ENCODE measurements at regions not wholly inside any gene's neighbourhood (a gene's known extent, or its start where the extent isn't known, plus 50 kb on each side); places are given as distances from the start of the nearest gene placed in this dataset.
A peak's percentile ranks its signal among the peaks of the same experiment; 100 is the strongest.

- ChIA-PET CTCF (no interaction called here), POLR2A (ENCODE audit: unreplicated experiment) (no interaction called here)
- no peaks in the 10 kb centered on the region for H3F3A ChIP-seq (ENCODE audit: low read length, unreplicated experiment)
- TF ChIP-seq EZH2 (IDR thresholded peaks at IDR 0.05; ENCODE audit: low read length, unreplicated experiment) (no peak), EZH2phosphoT487 (IDR thresholded peaks at IDR 0.05; ENCODE audit: borderline replicate concordance, low read length) (no peak)
- TF ChIP-seq, protein P1, sequence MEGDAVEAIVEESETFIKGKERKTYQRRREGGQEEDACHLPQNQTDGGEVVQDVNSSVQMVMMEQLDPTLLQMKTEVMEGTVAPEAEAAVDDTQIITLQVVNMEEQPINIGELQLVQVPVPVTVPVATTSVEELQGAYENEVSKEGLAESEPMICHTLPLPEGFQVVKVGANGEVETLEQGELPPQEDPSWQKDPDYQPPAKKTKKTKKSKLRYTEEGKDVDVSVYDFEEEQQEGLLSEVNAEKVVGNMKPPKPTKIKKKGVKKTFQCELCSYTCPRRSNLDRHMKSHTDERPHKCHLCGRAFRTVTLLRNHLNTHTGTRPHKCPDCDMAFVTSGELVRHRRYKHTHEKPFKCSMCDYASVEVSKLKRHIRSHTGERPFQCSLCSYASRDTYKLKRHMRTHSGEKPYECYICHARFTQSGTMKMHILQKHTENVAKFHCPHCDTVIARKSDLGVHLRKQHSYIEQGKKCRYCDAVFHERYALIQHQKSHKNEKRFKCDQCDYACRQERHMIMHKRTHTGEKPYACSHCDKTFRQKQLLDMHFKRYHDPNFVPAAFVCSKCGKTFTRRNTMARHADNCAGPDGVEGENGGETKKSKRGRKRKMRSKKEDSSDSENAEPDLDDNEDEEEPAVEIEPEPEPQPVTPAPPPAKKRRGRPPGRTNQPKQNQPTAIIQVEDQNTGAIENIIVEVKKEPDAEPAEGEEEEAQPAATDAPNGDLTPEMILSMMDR (conservative IDR thresholded peaks at IDR 0.05; ENCODE audit: low read depth, low read length) = no peak
- no peak overlapping the region for H3K9ac ChIP-seq (ENCODE audit: low read length)
- H4K20me1 ChIP-seq (ENCODE audit: low read length) = no peaks in the 10 kb centered on the region
- intact Hi-C loops (cut with micrococcal nuclease) = no loop called here
- no peak for DNase-seq
- no TSS peak for BruUV-seq (replicated peaks)
- H3K79me2 ChIP-seq (ENCODE audit: low read length) = no peaks in the 10 kb centered on the region
- 0 out of 2 replicates have a peak, but pooled peaks cover 14% of the 10 kb centered on the region for H3K9me3 ChIP-seq (ENCODE audit: low read length)
- H2AFZ ChIP-seq (ENCODE audit: low read length) = no peak overlapping the region
- no peaks in the 10 kb centered on the region for H3K9me2 ChIP-seq (replicated peaks; ENCODE audit: low read length)
- no peaks in the 10 kb centered on the region for H3K4me1 ChIP-seq (ENCODE audit: insufficient read depth, low read length)
- no peak overlapping the region for H3K4me3 ChIP-seq (ENCODE audit: low read length)
- H3K4me2 ChIP-seq (ENCODE audit: low read length) = no peak overlapping the region
- no peak overlapping the region for H3K27ac ChIP-seq (ENCODE audit: low read length)
- H3K27me3 ChIP-seq (ENCODE audit: low read length) = 0 out of 2 replicates have a peak, but pooled peaks cover 5% of the 10 kb centered on the region
- H3K36me3 ChIP-seq (ENCODE audit: low read depth, low read length) = no peaks in the 10 kb centered on the region
- no peak for ATAC-seq
Measured at GRCh38 chr2:56674084-56674483, 490.3 kb downstream of the CCDC85A start.

DNA sequence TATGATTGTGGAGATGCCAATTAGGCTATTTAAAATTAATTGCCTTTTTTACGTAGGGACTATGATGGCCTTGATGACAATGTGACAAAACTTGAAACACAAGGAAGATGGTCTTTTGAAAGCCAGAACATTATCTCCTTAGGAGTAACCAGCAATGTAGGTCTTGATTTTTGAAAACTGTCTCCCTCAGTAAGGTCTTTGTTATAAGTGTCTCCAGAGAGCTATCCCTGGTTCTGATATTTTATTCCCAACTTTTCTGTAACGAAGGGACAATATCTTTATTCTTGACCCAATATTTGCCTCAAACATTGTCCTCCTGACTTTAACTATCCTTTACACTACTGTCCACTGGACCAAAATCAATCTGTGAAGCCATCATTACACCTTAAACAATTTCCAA is 493.2 kb downstream of the CCDC85A start:
- no peaks in the 10 kb centered on the region for H3K36me3 ChIP-seq (ENCODE audit: low read depth, low read length)
- intact Hi-C loops (cut with micrococcal nuclease) = no loop called here
- H3K4me2 ChIP-seq (ENCODE audit: low read length) = no peak overlapping the region
- POLR2A ChIA-PET (ENCODE audit: unreplicated experiment) = no interaction called here
- no peak overlapping the region for H3K4me3 ChIP-seq (ENCODE audit: low read length)
- TF ChIP-seq EZH2 (IDR thresholded peaks at IDR 0.05; ENCODE audit: low read length, unreplicated experiment) (no peak), EZH2phosphoT487 (IDR thresholded peaks at IDR 0.05; ENCODE audit: borderline replicate concordance, low read length) (no peak)
- TF ChIP-seq, protein P1 (conservative IDR thresholded peaks at IDR 0.05; ENCODE audit: low read depth, low read length) = no peak
- no peak overlapping the region for H3K9ac ChIP-seq (ENCODE audit: low read length)
- no peak overlapping the region for H3K27ac ChIP-seq (ENCODE audit: low read length)
- H3K27me3 ChIP-seq (ENCODE audit: low read length) = no peaks in the 10 kb centered on the region
- BruUV-seq (replicated peaks) = no TSS peak
- no peaks in the 10 kb centered on the region for H4K20me1 ChIP-seq (ENCODE audit: low read length)
- H2AFZ ChIP-seq (ENCODE audit: low read length) = no peak overlapping the region
- peaks cover 22% of the 10 kb centered on the region for H3K4me1 ChIP-seq (ENCODE audit: insufficient read depth, low read length)
- DNase-seq = no peak
- CTCF ChIA-PET = no interaction called here
- H3K9me2 ChIP-seq (replicated peaks; ENCODE audit: low read length) = no peaks in the 10 kb centered on the region
- 0 out of 2 replicates have a peak, but pooled peaks cover 11% of the 10 kb centered on the region for H3K9me3 ChIP-seq (ENCODE audit: low read length)
- no peaks in the 10 kb centered on the region for H3K79me2 ChIP-seq (ENCODE audit: low read length)
- ATAC-seq = no peak
- no peaks in the 10 kb centered on the region for H3F3A ChIP-seq (ENCODE audit: low read length, unreplicated experiment)

DNA sequence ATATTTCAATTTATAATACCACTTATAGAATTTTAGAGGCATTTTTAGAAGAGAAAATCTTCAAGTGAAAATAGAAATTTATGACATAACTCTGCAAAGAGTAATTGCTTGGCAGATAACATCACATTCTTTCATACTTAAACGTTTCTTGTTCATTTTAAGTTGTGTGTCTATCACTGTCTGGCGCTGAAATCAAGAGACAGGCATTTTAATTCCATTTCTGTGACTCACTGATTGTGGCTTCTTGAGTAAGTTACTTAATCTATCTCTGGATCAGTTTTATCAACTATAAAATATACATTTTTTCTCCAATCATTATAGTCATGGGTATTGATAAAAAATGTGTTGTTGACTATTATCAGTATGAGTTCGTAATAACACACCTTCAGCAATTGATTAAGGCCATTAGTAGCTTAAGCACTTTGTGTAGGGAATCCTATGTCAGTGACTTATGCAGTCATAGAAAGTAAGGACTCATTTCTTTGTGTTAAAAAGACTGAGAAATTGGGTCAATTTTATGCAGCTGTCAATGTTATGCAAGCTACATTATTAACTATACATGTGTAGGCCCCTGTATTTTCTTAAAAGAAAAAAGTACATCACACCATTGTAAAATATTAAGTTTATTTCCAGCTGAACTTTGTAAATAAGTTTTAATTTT is 497.3 kb downstream of the CCDC85A start:
- H3K4me1 ChIP-seq (ENCODE audit: insufficient read depth, low read length) = peaks cover 23% of the 10 kb centered on the region
- H3K36me3 ChIP-seq (ENCODE audit: low read depth, low read length) = no peaks in the 10 kb centered on the region
- H3K9me2 ChIP-seq (replicated peaks; ENCODE audit: low read length) = no peaks in the 10 kb centered on the region
- ChIA-PET CTCF (no interaction called here), POLR2A (ENCODE audit: unreplicated experiment) (no interaction called here)
- no peaks in the 10 kb centered on the region for H3F3A ChIP-seq (ENCODE audit: low read length, unreplicated experiment)
- H3K9me3 ChIP-seq (ENCODE audit: low read length) = no peaks in the 10 kb centered on the region
- intact Hi-C loops (cut with micrococcal nuclease) = no loop called here
- peak; percentile 73 for DNase-seq
- H2AFZ ChIP-seq (ENCODE audit: low read length) = no peak overlapping the region
- peak overlapping the region; percentile 13; the same call in 1 of the 2 replicates for H3K4me2 ChIP-seq (ENCODE audit: low read length)
- no TSS peak for BruUV-seq (replicated peaks)
- peak; percentile 43; the same call in 1 of the 2 replicates for ATAC-seq
- no peaks in the 10 kb centered on the region for H3K79me2 ChIP-seq (ENCODE audit: low read length)
- H3K27me3 ChIP-seq (ENCODE audit: low read length) = no peaks in the 10 kb centered on the region
- no peak overlapping the region for H3K27ac ChIP-seq (ENCODE audit: low read length)
- TF ChIP-seq EZH2phosphoT487 (IDR thresholded peaks at IDR 0.05; ENCODE audit: borderline replicate concordance, low read length) (no peak), EZH2 (IDR thresholded peaks at IDR 0.05; ENCODE audit: low read length, unreplicated experiment) (no peak)
- no peak overlapping the region for H3K9ac ChIP-seq (ENCODE audit: low read length)
- no peaks in the 10 kb centered on the region for H4K20me1 ChIP-seq (ENCODE audit: low read length)
- H3K4me3 ChIP-seq (ENCODE audit: low read length) = no peak overlapping the region
